Fibroblast of gingiva (primary cell): ENCODE measurements at regions not wholly inside any gene's neighbourhood (a gene's known extent, or its start where the extent isn't known, plus 50 kb on each side); places are given as distances from the start of the nearest gene placed in this dataset.

Experiments
- DNase-seq: peaks from one replicate; pipeline ENCODE4 v3.0.0-alpha.2; 2011; ENCODE audit warnings: low read depth

DNA sequence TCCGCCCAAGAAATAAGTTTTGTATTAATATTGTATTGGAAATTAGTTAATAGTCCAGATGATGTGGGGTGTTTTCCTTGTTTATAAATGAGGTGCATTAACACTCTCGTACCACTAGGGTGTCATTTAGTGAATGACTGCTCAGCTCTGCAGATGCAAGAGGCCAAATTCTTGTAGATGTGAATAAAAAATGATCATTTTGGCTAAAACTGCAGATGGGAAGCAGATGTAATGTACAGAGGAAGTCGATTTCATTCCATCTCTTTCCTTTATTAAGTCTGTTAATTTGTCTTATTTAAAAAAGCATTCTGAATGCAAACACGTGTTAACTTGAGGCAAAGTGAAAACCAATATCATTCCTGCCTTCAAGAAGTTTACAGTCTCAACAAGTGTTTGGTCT lies 108.1 kb downstream of the DHX15 start:
- DNase-seq = peak; percentile 21

DNA sequence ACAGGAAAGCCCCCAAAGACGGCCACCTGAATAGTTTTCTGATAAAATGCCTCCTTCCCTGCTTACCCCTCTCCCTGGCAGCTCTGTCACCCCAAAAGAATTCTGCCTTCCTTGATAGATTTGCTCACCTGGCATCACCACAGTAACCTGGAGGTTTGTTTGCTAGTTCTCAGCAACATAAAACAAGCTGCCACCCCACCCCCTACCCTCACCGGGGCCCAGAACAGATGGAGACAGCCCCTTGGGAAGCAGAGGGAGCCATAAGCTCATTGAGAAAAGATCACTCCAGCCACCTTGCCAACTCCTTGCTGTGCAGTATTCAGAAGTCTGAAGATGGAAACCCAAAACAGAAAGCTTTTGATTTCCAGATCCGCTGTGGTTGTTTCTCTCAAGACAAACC lies 108.6 kb downstream of the DHX15 start:
- no peak for DNase-seq

DNA sequence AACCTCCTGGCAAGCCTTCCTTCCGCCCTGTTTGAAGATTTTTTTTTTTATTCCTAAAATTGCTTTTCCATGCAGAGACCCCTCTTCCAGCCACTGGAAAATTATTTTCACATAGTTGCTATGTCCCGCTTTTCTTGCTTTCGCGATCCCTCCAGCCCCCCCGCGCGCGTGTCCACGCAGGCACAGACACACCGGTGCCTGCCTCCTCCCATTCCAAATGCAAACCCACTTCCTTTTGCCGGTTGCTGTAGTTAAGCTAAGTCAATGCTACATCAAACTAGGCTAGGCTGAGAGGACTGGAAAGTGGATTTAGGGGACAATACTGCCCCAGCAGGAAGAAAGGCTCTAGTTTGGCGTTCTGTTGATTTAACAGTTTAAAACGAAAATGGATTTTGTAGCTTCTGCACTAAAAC lies 111.0 kb downstream of the DHX15 start:
- peak; percentile 30 for DNase-seq

DNA sequence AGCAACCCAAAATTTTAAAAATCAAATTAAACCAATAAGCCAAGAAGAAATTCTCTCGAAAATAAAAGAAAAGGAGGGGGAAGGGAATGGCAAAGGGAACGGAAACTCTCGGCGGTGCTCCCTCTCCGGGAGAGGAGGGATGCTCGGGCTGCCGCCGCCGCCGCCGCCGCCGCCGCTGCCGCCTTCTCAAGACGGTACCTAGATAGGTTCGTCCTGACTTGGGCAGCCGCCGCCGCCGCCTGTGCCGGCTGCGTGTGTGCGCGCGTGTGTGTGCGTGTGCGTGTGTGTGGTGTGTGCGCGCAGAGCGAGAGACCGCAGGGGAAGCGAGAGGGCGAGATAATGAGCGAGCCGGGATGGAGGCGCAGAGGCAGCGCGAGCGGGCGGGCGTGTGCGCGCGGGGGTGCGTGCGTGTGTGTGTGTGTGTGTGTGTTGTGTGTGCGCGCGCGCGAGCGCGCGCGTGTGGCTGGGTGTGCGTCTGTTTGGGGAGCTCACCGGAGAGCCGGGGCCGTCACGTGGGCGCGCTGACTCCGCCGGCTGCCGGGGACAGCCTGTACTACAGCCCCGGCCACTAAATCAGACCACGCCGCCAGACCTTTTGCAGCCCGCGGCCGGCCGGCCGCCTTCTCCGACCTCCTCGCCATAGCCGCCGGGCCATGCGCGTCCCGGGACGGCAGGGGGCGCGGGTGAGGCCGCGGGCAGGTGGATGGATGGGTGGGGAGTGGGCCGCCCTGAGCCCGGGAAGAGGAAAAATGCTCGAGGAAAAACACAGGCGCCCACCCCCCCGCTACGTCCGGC lies 111.6 kb downstream of the DHX15 start:
- DNase-seq = peak; percentile 85

DNA sequence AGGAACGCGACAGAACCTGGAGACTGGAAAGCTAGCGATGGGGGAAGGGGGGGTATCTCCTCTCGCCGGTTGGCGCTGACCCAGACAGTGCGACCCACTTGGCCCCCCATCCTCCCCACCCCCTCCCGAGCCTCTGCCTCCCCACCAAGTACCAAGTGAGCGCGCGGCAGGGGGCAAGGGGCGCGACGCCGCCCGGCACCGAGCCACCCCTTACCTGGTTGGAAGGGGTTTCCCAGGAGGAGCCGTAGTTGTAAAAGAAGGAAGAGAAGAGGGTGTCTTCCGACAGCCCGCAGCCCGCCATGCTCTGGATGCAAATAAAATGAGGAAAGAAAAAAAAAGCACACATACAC lies 112.2 kb downstream of the DHX15 start:
- DNase-seq = no peak

DNA sequence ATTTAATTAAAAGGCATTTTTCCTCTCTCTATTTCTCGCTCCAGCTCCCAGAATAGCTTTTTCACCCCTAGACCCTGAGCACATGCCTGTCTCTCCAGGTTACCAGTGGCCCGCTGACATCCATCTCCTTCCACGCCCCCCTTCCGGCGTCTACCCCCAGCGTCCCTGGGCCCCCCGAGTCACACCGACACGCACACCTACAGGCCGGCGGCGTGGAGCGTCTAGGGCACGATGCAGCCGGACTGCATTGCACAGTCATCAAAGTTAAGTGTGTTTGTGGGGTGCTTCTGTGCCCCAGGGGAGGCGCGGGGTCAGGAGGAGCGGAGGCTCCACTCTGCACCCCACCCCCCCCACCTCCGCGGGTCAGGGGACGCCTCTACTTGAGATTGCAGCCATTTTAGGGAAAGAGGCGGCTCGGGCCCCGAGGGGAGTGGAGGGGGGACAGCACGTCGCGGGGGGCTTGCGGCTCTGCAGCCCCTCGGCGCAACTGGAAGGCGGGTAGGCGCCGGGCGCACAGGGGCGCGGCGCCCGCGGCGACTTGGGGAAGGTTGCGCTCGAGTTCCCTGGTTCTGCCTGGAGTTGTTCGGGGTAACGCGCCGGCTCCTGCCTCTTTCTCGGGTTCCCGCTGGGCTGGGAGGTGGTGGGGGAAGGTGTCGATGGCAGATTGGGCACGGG lies 112.7 kb downstream of the DHX15 start:
- DNase-seq = no peak

DNA sequence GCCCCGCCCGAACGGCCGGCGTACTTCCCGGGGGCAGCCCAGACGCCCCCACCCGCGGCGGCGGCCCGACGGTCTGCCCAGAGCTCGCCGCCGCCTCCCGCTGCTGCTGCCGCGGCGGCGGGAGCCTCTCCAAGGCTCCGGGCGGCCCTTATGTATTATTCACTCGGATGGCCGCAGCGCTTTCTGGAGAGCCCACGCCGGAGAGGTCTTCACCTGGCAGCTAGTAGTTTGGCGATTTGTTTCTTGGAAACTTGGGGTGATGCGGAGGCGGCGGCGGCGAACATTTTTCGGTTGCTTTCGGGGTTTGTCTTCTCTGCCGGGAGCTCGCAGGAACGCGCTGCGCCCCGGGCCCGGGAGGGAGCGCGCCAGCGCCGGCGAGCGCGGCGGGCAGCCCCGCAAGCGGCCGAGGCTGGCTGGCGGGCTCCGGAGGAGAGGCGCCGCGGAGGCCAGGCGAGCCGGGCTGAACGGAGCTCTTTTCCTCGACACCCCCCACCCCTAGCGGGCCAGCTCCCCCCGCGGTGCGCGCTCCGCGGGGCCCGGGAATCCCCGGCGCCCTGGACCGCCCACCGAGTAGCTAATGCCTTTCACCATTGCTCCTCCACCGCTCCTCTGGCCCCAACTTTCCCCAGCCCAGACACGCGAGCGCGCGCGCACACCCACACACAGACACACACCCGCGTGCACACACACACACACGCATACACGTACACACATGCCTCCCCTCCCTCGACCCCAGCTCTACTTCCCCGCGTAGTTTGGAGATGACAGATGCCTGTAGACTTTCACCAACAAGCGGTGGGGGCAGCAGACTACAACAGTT lies 113.5 kb downstream of the DHX15 start:
- DNase-seq = peak; percentile 37

DNA sequence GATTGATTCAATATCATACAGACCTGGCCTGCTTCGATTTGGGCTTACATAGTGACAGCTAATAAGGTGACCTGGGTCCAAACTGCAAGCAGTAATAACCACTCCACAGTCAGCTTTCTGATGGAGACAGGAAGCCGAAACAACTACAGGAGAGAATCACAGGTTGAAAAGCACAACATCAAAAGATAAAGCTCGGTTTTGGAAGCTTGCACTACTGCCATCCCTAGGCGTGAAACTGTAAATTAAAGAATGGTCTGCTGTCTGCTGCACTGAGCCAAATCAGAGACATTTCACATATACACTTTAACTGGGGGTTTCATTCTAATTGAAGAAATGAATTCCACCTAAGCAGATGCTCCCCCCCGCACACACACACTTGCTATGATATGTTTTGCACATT lies 116.3 kb downstream of the DHX15 start:
- no peak for DNase-seq

DNA sequence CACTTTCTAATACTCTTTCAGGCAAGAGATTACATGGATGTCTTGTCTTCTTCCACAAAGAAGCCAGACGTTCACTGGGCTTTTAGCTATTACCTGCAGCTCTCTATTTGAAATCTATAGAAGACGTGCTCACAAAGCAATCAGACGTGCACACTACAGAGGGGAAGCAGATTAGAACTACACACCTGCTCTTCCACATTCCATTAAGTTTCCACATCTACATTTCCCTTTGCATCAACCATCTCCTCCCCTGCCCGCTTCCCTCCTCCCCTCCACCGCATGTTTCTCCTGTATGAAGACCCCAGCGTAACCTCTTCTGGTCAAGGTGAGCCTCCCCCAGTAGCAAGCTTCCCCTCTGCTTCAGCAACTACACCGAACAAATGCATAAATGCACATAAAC lies 119.8 kb downstream of the DHX15 start:
- DNase-seq = no peak

DNA sequence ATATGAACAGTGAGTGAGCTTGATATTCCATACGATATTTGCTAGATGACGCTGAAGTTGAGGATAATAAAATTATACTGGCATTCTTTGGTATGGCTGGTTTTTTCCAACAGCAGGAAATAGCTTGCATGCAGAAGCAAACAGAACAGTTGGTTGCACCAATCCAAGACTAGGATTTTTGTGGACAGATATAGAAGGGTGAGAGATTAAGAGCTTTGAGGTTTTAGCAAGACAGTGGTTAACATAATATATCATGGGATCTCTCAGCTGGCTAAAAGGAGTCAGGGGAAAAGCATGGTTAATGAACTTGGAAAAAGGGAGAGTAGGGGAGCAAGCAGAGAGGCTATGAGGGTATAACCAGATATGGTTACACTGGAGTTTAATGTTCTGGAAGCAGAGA lies 127.9 kb downstream of the DHX15 start:
- DNase-seq = no peak

DNA sequence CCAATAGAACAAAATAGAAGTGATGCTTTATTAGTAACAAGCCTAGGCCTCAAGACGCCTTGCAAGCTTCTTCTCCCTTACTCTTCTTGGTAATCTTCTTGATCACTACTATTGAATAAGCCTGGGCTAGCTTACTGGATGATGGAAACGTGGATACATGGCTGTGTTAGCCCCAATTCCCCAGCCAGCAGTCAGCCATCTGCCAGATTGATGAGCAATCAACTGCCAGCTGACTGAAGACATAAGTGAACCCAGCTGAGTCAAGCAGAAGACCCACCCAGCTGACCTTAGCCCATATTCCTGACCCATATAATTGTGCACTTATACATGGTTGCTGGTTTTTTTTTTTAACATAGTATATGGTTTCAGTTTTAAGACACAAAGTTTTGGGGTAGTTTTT lies 130.4 kb downstream of the DHX15 start:
- DNase-seq = no peak

DNA sequence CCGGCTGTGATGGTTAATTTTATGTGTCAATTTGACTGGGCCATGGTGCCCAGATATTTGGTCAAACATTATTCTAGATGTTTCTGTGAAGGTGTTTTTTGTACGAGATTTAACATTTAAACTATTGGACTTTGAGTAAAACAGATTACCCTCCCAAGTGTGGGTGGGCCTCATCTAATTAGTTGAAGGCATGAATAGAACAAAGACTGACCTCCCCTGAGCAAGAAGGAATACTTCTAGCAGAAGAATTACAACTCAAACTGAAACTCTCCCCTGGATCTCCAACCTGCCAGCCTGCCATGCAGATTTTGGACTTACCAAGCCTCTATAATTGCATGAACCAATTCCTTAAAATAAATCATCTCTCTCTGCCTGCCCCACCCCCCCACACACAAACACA lies 132.5 kb downstream of the DHX15 start:
- DNase-seq = no peak

DNA sequence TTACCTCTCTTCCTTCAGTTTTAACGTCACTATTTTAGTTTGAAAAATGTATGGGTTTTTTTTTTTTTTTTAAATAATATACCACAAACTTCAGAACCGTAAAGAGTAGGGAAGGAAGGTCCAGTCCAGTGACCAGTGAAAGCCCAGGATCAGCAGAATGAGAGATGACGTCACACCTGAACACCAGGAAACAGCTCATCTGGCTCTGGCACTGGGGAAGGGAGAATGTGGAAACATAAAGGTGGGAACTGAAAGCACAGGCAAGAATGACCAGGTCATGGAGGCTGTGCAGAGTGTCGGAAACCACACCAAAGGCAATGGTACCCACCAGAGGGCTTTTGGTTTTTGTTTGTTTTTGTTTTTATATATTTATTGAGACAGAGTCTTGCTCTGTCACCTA lies 141.2 kb downstream of the DHX15 start:
- no peak for DNase-seq

DNA sequence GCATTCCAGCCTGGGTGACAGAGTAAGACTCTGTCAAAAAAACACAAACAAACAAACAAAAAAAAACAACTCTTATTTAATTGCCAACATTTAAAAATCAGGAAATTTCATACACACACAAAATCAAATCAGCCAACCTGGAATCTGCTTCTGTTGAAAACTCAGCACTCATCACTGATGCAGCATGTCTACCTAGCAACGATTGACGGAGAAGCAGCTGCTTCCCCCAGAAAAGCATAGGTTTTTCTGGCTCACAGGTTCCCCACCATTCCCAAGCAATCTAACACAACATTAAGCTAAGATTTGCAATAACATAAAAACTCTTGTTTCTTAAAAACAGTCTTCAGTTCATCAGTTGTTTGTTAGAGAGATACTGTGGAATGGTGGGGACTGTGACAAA lies 143.6 kb downstream of the DHX15 start:
- DNase-seq = no peak

DNA sequence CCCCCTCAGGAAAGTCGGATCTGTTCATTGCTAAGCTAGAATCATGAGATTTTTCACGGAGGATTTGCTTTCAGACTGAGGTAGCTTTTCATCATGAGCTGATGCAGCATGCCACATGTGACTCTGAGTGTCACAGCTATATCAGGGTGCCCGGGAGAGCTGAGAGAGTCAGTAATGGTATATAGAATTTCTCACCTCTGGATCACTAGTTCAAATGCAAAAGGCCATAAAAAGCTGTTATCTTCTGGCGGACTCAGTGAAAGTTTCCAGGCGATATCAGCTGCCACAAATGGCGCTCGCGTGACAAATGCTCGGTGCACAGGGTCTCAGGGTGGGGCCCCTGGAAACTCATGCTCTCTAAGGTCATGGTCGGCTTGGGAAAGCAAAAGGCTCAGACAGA lies 150.1 kb downstream of the DHX15 start:
- no peak for DNase-seq

DNA sequence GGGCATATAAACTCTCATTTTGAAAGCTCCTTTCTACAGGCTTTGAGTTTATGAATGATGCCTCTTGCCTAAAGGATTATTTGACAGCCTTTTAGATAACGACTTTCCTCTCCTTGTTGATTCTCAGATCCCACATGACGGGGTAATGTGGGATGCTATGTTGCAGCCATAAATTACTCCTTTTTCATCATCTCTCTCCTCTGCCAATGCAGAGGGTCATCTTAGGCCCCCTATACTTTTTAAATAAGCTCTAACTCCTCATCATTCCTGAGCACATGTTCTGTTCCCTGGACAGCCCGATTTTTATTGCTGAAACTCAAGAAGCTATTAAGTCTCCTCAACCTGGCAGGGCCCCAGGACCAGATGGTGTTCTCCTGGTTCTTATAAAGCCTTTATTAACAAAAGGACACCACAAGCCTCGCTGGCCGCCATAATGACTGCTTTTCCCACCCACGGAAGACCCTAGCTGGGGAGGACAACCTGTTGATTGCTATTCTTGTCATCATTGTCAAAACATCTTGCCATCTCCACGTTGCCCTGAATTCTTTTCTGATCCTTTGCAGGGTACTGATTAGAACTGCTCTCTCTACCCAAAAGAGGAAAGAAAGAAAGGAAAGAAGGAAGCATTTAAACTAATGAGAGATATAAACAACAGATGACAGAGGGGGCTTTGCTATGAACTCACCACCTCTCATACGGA lies 150.7 kb downstream of the DHX15 start:
- no peak for DNase-seq

DNA sequence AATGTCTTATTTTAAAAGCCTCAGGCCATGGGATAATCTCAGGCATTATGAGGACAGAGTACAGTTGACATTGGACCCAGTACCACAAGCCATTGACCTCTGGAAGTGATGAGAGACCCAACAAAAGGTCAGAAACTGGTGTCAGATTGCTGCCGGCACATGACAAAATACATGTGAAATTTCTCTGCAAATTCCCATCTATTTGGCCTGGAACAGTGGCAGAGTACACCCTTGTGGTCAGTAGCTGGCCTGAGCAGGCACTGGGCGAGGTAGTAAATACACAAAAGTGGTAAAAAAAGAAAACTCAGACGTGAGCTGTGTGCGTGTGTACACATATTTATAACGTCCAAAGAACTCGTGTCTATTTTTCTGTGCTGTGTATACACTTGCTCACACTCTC lies 155.5 kb downstream of the DHX15 start:
- peak; percentile 19 for DNase-seq

DNA sequence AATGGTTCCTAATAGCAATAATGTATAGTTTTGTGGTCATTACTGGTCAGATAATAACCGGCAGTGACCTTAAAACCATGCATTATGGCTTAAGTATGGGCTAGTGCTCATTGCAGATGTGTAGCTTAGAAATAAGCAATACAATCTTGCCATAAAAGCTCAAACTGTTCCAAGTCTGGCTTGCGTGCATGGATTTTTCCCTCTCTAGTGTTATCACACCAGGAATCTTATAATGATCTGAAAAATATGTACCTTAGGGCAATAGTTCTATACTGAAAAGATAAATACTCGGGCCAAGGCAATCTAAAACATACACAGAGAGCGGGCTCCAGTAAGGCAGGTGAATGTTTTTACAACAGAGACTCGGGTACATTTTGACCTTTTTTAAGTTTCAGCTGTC lies 157.8 kb downstream of the DHX15 start:
- DNase-seq = no peak

DNA sequence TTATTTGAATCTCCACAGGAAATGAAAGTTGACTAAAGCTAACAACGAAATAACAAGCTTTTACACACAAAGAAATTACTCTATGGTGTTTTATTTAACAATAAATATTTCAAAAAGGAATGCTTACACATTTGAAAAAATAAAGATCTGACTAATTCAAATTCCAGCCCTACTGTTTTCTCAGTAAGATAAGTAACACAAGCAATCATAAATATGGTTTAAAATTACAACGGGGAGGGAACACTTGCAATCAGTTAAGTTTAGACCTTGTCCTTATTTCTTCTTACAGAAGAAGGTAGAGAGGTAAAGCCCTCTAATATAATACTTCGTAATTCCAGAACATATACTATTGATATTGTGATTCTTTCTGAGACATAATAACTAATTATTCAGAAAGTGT lies 158.5 kb downstream of the DHX15 start:
- no peak for DNase-seq

DNA sequence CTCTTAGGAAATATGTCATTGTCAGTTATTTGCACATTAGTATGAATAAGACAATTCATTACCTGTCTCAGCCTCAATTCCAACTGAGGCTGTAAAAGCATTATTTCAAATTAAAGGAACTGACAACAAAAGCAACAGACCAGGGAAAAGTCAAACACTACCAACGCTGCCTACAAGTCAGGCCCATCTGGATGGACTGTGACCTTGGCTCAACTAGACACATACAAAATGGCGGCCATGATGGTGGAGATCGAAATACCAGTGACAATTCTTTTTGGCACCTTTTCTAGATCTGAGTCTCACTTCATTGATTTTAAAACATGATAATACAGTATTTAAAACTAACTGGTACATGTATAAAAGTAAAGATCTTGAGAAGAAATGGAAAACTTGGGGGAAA lies 160.7 kb downstream of the DHX15 start:
- no peak for DNase-seq

DNA sequence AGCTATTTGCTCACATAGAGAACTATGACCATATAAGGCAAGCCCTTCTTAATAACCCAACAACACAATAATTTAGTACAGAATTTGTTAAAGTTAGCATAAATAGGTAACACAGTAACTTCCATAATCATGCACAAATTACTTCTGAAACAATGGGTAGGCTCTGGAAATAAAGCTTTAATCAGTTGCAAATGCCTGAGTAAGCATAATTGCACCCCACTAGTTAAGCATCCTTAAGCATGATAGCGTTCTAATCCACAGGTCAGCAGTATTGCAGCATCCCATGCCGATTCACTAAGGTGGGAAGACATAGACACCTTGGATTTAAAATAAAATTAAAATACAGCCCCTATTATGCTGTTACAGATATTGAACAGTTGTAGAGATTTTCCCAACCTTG lies 161.7 kb downstream of the DHX15 start:
- DNase-seq = no peak
